A204.1 (cell line): ENCODE measurements at regions not wholly inside any gene's neighbourhood (a gene's known extent, or its start where the extent isn't known, plus 50 kb on each side); places are given as distances from the start of the nearest gene placed in this dataset.

ENCODE experiments used
- FAIRE-seq: peaks from 2 replicates; lab custom pipeline; 2012; peaks lifted over from hg19 to GRCh38; lab: Jason Lieb, UNC

GRCh38 chr3:189500798-189501495 lies 130.2 kb upstream of the TP63 start:
- FAIRE-seq = no peak

GRCh38 chr3:189502256-189502655 lies 128.9 kb upstream of the TP63 start:
- FAIRE-seq = no peak

DNA sequence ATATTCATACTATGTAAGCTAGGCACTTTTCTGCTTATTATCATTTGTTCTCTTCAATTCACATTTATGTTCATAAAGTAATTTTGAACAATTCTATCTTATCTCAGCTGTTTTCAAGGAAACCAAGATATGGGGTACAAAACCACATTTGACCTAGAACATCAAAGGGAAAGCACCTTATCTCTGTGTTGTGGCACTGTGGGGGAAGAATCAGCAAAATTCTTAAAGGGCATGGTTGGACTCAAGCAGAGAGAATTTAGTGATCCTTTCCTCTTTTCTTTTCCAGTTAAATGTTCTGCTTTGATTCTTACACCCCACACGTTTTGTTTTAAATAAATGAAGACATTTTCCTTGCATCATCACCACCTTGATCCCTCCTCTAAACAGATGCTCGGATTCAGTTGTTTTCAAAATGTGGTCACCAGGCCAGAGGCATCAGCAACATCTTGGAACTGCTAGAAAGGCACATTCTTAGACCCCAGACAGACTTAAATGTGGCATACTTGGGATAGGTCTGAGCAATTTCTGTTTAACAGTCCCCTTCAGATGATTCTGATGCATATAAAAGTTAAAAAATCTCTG lies 128.4 kb upstream of the TP63 start:
- no peak for FAIRE-seq

- FAIRE-seq = no peak
Measured at GRCh38 chr3:189507856-189508255, 123.3 kb upstream of the TP63 start.

- FAIRE-seq = no peak
Measured at GRCh38 chr3:189508784-189509501, 122.2 kb upstream of the TP63 start.

DNA sequence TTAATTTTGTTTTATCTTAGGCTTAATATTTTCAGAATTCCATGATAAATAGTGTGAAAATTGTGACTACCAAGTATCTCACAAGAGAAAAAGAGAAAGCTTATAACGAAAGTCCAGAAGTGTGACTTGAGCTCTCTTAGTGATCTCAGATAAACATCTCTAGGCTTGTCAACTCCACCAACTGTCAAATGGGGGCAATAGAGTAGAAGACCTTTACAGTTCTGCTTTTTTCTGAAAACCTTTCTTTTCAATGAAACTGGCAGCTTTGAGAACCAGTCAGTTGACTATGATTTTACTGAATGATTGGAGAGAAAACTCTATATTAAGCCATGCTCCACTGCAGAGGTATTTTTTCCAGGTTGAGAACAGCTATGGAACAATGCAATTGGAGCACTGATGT lies 119.2 kb upstream of the TP63 start:
- no peak for FAIRE-seq

GRCh38 chr3:189512821-189513220 lies 118.4 kb upstream of the TP63 start:
- no peak for FAIRE-seq

GRCh38 chr3:189513281-189514117 lies 117.7 kb upstream of the TP63 start:
- no peak for FAIRE-seq

DNA sequence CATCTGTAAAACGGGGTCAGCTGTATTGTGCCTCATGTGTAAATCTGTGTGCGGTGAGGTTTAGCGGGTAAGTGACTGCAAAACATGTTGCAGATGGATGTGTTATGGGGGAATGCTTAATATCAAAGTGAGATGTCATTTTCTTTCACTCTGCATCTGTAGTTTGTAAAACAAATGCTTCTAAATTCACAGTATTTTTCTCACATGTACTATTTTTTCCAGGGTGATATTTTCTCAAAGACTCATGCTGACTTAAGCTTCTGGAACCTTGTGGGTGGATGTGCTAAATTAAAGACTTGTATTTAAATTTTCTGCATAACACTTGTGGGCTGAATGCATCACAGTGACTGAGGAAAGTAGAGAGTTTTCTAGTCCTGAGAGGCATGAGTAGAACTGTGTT lies 115.2 kb upstream of the TP63 start:
- no peak for FAIRE-seq

- FAIRE-seq = no peak
Measured at GRCh38 chr3:189517981-189518380, 113.2 kb upstream of the TP63 start.

DNA sequence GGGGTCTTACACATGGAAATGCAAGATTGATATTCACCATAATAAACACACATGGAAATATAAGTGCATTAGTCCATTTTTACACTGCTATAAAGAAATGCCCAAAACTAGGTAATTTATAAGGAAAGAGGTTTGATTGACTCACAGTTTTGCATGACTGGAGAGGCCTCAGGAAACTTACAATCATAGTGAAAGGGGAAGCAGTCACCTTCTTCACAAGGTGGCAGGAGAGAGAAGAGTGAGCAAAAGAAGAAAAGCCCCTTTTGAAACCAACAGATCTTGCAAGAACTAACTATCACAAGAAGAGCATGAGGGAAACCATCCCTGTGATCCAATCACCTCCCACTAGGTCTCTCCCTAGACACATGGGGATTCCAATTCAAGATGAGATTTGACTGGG lies 111.7 kb upstream of the TP63 start:
- no peak for FAIRE-seq

DNA sequence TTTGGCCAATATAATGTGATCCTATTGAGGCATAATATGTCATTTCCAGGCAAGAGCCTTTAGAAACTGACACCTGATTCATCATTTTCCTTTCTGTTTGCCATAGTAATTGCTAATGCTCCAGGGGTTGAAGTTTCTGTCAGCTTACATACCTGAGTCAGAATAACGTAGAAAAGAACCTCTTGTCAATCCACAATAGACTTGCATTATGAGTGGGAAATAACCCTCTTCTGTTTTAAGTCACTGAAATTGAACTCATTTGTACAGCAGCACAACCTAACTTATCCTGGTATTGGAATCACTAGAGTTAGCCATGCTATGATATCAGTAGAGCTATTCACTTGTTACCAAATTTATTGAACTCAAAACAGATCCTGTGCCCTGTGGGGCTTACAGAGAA lies 101.7 kb upstream of the TP63 start:
- no peak for FAIRE-seq

DNA sequence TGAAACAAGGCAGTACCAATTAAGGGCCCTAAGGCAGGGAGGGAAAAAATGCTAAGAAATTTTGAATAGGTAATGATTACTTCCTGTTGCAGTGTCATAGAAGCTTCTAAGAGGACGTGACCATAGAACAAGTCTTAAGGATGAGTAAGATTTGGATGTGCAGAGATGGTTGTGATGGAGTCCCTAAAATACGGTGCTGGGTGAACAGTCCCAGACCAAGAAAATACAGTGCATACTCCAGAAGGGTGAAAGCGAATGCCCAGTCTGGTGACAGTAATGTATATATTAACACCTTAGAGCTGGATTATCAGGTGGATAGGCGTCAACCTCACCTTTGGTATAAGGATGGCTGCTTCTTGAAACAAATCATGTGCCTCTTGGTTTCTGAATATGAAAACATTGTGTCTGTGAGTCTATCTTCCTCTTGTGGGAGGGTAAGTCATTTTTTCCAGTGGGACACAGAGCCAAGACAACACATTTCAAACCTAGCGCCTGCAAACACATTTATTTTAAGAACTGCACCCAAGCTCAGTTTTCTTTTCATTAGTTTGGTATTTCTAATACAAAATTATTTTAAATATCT lies 101.2 kb upstream of the TP63 start:
- FAIRE-seq = no peak

GRCh38 chr3:189530822-189531221 lies 100.4 kb upstream of the TP63 start:
- FAIRE-seq = no peak

GRCh38 chr3:189531271-189531670 lies 99.9 kb upstream of the TP63 start:
- FAIRE-seq = no peak

- no peak for FAIRE-seq
Measured at GRCh38 chr3:189534531-189534930, 96.7 kb upstream of the TP63 start.

GRCh38 chr3:189537135-189537534 lies 94.1 kb upstream of the TP63 start:
- FAIRE-seq = no peak

DNA sequence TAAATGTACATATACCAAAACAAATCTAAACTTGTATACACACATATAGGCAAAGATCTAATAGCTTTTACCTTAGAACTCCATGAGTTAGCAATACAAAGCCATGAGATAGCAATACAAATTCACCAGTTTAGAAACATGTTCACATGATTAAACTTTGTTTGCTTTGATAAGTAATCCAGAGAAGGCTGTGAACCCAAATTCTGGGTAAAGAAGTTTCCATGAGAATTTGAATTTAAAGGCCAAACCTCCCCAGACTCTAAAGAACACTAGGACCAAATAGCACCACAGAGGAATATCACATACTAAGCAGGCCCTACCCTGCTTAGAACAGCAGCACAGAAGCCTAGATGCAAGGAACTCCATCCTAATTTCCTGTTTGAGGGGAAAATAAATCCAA lies 83.7 kb upstream of the TP63 start:
- no peak for FAIRE-seq

DNA sequence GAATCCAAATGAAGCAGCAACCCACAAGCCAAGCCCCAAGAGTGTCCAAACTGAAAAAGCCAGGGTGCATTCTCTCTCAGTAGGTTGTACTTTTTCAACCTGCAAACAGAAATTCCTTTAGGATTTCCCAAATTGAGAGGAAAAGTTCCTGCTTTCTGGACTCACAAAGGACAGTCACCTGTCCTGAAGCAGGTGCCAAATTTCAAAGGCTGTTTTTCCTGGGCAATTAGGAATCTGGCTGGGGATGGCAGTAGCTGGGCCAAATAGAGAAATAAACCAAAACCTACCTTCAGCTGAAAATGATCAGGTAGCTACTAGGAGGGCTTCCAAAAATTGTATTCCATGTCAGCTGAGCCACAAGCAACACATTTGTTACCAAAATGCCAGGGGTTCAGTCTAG lies 83.1 kb upstream of the TP63 start:
- no peak for FAIRE-seq

GRCh38 chr3:189551007-189551406 lies 80.2 kb upstream of the TP63 start:
- no peak for FAIRE-seq

DNA sequence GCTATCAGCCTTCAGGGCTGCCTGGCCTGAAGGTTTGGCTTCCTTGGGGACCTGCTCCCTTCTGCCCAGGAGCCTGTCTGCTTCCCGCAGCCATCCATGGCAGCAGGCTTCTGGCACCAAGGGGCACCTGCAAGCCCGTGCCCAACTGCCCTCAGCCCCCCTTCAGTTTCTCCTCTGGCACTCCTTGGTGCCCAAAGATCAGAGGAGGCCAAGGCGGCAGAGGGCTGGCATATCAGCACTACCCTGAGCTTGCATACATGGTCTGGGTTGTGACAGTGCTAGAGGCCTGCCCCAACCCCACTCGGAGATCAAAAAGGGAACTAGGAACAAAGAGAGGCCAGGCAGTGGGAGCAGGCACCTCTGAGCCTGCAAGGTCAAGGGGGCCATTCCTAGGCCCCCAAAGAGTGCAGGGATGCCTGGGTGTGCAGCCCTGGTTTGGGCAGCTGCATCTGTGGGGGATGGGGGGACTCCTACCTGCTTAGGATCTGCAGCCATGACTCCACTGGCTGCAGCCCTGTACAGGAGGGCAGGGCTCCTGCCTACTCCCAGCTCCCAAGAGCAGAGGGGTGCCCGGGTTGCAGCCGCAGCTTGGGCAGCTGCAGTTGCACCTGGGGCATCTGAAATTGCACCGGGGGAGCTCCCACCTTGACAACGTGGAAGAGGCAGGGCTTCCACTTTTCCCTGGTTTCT lies 76.2 kb upstream of the TP63 start:
- FAIRE-seq = no peak

GRCh38 chr3:189555558-189555881 lies 75.7 kb upstream of the TP63 start:
- no peak for FAIRE-seq
